GM21619 (cell line): ENCODE measurements at regions not wholly inside any gene's neighbourhood (a gene's known extent, or its start where the extent isn't known, plus 50 kb on each side); places are given as distances from the start of the nearest gene placed in this dataset.
"Not testable (repeated sequence)": the region's sequence is repeated elsewhere in the genome, so short reads cannot be mapped to it uniquely, and the experiment has no call there.

Source experiments
- ATAC-seq: cut with Tn5 transposase; IDR thresholded peaks from one replicate; pipeline ENCODE4 v1.9.1; 2021; ENCODE audit not compliant: unreplicated experiment

DNA sequence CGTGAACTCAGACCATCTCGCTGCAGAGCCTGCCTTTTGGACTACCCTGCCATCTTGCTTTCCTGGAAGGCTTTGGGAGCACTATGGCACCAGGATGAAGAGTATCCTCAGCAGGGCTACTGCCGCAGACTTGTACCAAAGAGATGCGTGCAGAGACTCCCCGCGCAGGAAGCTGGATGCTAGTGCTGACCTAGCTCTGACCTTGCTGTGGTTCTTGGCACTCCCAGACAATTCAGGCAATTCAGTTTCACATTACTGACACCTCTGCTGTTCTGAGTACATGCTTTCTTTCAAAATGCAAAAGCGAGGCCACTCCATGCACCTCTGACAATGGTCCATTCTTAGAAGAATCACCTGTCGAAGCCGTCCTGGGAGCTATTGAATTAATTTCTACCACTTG lies 251.5 kb upstream of the MEX3C start:
- ATAC-seq = no peak

DNA sequence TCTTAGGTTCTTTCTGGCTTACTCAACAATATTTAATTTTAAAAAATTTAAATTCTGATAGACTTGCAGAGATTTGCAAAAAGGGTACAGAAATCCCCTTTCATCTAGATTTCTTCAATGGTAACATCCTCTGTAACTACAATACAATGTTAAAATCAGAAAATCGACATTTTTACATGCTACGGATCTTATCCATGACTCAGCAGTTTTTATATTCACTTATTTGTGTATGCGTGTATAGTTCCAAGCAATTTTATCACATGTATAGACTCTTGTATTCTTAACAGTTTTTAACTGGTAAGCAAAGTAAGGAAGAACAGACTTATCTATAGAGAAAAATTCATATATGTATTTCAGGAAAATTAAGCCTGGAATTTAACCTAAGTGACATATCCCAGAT lies 256.1 kb upstream of the MEX3C start:
- ATAC-seq = no peak

DNA sequence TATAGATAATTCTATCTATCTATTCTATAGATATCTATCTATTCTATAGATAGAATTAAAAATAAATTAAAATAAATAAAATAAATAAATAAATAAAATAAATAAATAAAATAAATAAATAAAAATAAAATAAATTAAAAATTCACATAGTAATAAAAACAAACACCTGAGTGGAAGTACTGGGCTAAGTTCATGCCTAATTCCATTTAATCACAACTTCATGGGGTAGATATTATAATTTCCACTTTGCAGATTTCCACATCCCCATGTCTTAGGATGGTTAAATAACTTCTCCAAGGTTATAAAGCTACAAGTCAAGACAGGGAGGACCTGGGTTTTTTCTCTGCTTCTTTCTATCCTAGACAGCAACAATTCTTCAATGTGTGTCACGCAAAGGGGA lies 261.4 kb upstream of the MEX3C start:
- ATAC-seq = no peak

DNA sequence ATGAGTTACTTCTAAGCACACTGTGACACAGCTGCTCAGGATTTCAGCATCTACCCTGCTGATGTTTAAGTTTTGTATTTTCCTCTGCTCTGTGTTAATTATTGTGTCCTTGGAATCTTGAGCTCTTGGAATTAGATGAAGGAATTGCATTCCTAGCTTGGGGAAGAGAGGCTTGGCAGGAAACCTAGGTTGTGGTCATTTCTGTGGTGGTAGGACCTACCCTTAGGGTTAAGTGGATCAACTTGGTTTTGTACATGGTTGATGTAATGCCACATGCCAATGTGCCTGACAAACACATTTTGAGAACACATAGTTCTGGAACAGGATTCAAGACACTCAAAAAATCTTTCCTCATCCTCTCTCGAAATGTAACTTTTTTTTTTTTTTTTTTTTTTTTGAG lies 264.5 kb upstream of the MEX3C start:
- no peak for ATAC-seq

DNA sequence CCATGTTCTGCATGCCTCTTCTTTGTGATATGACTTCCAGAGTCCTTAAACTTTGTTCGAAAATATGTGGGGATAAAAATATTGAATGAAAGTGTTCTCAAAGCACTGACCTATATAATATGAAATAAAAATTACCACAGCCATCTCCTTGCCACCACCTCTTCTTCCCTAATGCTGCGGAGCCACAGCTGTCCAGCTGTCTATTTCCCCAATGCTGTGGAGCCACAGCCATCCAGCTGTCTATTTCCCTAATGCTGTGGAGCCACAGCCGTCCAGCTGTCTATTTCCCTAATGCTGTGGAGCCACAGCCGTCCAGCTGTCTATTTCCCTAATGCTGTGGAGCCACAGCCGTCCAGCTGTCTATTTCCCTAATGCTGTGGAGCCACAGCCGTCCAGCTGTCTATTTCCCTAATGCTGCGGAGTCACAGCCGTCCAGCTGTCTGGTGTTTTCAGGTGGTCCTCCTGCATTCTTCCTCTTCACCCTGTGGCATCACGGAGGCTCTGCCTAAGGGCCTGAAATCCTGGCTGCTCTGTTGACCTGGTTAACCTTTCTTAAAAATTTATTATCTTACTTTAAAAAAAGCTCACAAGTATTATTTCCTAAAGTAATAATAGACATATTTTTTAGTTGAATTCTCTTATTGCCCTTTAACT lies 266.1 kb upstream of the MEX3C start:
- no peak for ATAC-seq

DNA sequence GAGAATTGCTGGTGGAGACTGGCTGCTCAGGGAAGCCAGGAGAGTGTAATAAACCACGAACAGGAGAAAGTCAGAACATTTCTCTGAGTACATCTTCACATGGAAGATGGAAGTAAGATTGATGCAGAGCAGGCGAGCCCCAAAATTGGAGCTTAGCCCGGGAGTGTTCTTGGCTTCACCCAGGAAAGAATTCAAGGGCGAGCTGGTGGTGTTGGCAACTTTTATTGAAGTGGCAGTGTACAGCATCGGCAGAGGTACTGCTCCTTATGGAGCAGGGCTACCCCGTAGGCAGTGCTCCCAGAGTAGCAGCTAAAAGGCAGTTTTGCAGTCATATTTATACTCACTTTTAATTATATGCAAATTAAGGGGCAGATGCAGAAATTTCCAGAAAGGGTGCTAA lies 281.4 kb upstream of the MEX3C start:
- ATAC-seq = no peak

DNA sequence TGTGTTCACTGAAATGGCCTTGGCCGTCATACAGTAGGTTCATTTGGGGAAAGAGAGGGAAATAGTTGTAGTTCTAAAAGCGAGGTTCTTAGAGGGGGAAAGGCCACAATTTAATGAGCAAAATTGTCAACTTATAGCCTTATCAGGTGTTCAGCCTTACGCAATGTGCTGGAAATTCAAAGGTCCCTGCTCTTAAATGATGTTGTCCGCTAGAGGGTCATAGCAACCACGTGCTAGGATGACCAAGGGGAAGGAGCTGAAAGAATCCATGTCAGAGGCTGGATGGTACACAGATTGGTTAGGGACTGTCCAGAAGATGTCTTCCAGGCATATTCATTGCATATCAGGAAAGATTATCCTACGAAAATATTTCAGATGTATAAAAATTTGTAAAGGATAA lies 282.3 kb upstream of the MEX3C start:
- ATAC-seq = no peak

DNA sequence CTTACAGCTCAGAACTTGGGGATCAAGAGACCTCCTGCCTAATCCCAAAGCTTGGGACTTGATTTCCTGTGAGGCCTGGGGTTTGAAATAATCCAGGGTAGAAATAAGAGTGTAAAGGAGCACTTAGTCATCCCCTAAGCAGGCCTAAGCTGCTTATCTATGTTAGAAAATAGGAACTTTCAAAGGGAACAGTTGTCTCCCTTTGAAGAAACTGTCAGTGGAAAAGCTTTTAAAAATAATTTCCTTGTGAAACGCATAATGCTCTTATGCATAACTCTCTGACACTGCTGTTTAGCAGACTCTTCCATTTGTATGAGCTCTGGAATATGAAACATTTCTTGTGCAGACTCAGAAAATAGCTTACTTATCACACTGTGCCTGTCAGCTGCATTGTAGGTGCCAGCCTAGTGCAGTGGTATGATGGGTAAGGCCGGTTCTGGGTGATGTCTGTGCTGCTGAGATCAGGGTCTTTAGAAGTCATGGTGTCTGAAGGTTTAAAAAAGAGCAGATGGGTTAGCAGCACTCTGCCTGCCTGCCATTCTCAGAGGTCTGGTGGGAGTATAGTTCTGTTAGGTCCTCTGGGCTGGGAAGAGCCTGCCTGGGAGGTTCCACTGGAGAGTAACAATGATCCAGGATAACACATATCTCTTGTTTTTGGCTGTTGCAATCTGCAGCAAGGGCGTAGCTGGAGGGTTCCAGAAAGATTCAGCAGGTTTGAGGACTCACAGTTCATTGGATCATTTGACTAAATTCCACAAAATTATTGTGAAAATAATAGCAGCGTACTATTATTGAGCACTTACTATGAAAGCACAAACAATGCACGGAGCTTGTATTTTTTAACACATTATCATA lies 283.2 kb upstream of the MEX3C start:
- no peak for ATAC-seq

DNA sequence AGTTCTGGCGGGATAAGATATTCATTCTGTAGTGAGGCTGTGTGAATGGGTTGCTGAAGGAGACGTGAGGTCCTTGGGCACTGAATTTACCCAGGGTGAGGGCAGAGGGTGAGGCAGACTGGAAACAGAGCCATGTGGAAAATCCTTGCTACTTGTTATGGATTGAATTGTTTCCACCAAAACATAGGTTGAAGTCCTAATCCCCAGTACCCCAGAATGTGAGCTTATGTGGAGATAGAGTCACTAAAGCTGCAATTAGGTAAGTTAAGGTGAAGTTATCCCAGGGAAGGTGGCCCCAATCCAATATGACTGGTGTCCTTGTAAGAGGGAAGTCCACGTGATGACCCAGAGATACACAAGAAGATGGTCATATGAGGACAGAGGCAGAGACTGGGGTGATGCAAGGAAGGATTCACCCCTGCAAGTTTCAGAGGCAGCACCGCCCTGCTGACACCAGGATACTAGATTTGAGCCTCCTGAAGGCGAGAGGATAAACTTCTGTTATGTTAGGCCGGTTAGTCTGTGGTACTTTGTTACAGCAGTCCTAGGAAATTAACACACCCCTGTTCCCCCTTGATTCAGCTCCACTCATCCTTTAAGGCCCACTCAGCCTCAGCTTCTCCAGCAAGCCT lies 289.4 kb upstream of the MEX3C start:
- no peak for ATAC-seq

DNA sequence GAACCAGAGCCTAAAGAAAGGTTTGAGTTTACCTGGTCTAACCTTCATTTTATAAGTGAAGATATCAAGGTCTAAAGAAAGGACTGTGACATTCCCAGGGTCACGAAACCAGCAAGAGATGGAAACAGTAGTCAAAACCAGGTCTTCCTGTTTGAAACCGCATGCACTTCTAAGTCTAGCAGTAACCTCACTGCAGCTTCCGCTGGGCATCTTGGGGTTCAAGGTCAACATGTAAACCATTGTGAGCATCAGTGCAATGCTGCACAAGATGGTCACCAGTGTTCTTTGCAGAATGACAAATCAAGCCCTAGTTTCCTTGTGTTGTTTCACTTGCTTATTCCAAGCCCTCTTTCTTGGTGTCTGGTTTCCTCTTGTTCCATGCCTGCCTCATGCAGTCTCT lies 292.9 kb upstream of the MEX3C start:
- no peak for ATAC-seq

DNA sequence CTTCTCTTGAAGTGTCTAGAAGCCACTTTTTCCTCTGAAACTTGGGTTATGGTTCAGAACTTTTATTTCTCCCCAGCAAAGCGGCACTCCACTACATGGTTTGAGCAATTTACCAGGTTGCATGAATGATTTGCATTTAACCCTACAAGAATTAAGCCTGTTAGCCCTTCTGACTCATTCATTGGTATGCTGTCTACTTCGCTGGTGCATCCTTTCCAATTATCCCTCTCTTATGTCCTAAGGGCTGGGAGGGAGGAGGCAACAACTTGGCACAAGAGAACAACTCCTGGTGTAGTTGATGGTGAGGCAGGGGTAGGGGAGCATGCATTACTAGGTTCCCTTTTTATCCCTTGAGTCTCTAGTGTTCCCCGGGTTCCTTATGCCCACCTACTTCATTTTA lies 293.4 kb upstream of the MEX3C start:
- ATAC-seq = no peak

DNA sequence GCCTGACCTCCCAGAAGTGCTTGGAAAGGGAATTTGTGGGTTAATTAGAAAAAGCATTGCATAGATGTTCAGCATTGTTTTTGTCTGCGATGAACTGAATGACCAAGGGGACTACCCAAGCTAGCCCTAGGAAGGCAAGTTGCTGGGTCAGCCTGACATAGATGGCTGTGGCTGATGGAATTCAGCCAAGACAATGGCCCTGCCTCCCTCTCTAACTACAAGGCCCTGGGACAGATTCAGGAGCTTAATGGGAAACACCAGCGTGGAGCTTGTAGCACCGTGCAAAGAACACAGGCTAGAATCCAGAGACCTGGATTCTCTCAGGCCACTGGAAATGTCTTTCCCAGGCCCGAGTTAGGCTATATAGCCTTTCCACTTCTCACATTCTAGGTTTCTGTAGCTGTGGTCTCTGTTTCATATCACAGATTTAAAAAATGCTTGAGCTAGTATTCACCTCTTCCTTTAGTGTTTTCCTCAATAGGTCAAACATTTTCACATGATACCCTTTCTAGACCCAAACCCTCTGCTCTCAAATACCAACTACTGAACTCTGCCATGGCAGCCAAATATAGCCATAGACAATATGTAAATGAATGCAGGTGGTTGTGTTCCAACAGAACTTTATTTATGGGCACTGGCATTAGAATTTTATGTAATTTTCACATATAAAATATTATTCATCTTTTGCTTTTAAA lies 294.3 kb upstream of the MEX3C start:
- ATAC-seq = no peak

DNA sequence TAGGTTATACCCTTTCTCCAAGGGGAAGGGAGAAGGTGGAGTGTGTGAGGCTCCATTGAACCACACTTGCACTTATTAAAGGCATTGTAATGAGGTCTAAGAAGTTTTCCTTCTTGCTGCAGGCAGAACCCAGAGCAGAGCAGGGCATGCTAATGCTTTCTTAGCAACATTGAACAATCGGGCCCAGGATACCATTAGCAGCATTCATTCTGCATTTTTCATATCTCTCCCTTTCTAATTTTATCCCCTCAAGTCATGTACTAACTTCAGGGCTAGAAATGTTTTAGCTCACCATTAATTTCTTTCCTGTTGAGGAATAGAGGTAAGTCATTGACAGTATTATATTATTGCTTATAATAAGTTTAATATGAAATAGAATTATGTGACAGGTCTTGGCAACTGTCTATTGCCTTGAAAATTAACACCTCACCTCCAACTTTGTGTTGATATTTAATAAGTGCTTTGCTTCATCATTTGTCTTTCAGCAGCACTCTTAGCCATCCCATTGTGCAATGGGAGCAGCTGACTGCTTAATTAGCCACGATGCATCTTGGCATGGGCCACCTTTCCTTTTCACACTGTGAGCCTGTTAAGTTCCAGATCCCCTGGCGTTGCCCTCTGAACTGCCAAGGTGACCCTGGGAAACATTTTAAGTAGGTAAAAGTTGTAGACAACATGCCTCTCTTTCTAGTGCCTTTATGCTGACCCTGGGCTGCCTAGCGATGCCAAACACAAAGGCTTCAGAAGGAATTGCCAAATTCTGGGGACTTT lies 300.8 kb upstream of the MEX3C start:
- no peak for ATAC-seq

DNA sequence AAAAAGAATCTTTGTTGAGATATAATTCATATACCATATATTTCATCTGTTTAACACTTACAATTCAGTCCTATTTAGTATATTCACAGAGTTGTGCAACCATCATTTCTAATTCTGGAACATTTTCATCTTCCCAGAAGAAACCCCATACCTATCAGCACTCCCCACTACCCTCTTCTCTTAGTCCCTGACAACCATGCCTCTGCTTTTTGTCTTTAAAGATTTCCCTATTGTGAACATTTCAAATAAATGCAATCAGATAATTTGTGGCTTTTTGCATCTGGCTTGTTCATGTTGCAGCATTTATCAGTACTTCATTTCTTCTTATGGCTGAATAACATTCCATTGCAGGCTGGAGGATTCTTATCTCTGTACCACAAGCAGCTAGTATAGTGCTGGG lies 305.9 kb upstream of the MEX3C start:
- ATAC-seq = no peak

DNA sequence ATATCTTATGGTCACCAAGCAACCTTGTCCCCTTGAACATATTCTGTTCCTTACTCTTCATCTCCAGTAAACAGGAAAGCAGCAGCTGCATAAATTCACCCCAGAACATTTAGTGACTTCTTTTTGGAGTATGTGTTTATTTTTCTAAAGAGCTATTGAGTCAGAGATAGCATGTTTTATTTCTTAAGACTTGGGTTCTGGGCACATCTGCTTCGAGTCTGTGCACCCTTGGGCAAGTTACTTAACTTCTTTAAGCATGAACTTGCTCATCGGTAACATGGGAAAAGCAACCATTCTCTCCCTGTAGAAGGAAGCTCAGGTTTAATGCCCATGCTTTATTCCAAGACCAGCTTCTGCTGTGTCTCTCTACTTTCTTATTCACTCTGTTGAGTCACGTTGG lies 309.3 kb upstream of the MEX3C start:
- no peak for ATAC-seq

DNA sequence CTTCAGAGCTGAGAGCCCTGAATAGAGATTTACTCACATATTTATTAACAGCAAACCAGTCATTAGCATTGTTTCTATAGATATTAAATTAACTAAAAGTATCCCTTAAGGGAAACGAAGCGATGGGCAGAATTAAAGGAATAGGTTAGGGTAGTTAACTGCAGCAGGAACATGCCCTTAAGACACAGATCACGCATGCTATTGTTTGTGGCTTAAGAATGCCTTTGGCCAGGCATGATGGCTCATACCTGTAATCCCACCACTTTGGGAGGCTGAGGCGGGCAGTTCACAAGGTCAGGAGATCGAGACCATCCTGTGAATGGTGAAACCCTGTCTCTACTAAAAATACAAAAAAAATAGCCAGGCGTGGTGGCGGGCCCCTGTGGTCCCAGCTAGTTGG lies 310.9 kb upstream of the MEX3C start:
- not testable (repeated sequence) for ATAC-seq

DNA sequence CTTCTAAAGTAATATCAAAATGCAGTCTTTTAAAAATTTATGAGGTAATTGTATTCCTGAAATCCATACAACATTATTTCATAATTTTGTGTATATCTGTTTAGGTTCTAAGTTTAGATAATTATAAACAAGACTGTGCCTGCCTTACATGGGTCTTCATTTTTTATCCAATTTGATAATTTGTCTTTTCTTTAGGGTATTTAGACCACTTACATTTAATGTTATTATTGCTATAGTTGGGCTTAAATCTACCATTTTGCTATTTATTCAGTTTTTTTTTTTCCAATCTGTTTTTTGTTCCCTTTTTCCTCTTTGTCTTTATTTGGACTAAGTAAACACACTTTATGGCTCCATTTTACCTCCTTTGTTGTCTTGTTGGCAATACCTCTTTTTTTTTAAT lies 312.5 kb upstream of the MEX3C start:
- ATAC-seq = no peak

DNA sequence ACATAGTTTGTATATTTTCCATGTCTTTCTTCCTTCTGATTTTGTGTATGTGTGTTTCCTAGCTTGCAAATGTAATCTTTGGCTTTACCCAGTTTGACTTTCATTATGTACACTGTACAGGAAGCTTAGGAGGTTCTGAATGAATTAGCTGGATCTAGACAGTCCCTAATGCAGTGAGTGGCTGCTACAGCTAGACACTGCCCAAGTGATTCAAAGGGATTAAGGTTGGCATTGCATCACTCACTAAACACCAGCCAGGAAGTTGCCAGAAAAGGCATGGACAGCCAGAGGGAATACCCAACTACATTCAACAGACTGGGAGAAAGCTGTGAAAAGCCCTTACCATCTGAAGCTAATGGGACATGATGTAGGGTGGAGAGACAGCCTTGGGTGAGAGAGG lies 316.0 kb upstream of the MEX3C start:
- no peak for ATAC-seq

DNA sequence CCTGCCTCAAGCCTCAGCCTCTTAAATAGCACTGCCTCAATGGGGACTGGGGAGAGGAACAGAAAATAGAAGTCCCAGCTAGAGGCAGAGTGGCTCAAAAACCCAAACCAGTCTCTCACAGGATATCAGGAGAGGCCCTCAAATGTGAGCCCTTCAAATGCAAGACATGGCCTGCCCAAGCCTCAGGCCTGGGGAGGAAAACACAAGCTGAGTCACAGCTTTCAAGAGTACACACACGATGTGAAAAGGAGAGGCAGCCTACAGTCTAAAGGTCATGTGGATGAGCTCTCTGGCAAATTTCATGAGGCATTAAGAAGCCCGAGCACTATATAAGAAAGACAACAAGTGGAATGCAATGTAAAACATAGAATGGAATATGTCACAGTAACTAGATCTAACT lies 316.6 kb upstream of the MEX3C start:
- no peak for ATAC-seq

DNA sequence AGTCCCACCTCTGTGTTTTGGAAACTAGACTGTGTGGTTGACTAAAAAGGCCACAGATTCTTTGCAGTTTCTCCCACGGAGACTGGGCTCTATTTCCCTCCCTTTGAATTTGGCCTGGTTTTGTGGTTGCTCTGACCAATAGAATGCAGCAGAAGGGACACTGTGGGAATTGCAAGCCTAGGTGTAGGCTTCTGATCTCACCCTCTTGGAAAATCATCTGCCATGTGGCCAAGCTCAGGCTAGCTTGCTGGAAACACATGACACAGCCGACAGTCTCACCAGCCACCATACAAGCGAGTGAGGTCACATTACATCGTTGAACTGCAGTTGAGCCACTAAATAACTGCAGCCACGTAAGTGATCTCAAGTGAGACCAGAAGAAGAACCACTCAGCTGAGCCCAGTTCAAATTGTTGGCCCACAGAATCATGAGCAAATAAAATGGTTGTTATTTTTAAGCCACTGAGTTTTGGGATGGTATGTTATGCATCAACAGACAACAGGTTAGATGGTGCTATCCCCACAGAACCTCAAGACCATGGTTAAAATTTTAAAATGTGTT lies 319.1 kb upstream of the MEX3C start:
- no peak for ATAC-seq

DNA sequence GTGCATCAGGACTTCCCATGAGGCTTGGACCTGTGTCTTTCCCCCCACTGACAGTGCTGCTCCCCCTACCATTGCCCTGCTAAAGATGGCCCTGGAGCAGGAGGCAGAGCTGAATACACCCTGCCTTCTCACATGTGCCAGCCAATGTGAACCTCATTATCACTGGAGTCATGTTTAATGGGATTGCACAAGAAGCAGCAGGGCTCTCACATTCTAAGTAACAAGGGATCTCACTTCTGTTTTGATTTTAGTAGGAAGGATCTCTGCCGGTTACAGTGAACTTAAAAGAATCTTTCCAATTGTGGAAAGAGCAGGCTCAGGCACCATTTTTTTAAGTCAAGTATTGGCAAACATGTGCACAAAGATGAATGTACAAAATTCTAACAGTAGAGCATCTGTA lies 322.1 kb upstream of the MEX3C start:
- ATAC-seq = no peak
